ENCODE measurements at regions not wholly inside any gene's neighbourhood (a gene's known extent, or its start where the extent isn't known, plus 50 kb on each side); places are given as distances from the start of the nearest gene placed in this dataset.

GRCh38 chr10:130388746-130389145 lies 252.6 kb downstream of the GLRX3 start:
- 40% methylated on average over 1 of the region's 6 CpGs for WGBS (ENCODE audit: insufficient coverage)

GRCh38 chr10:130389906-130390305 lies 253.7 kb downstream of the GLRX3 start:
- Histone ChIP-seq H3K4me1 (ENCODE audit: control extremely low read depth in 1 of 4, control insufficient read depth in 4 of 4, insufficient read depth in 4 of 4, low read length in 3 of 4) (no peaks in the 10 kb centered on the region), H3K27me3 (replicated peaks in 2 of 5; ENCODE audit: control insufficient read depth in 4 of 5, insufficient read depth in 5 of 5, low read length in 4 of 5) (no peaks in the 10 kb centered on the region), H3K4me3 (ENCODE audit: control insufficient read depth in 1 of 7, extremely low read depth in 1 of 7, insufficient read depth in 4 of 7, low read depth in 2 of 7, low read length in 6 of 7) (no peak overlapping the region), H3K9me3 (ENCODE audit: control extremely low read depth in 1 of 5, control insufficient read depth in 4 of 5, insufficient read depth in 2 of 5, low read depth in 1 of 5, low read length in 4 of 5) (peaks cover 0 to 11% (median 8%) of the 10 kb centered on the region in 5 experiments), H3K27ac (ENCODE audit: insufficient read depth in 1 of 2, low read depth in 1 of 2, low read length in 2 of 2, poor library complexity in 1 of 2, severe bottlenecking in 2 of 2) (no peak overlapping the region), H3K36me3 (ENCODE audit: control insufficient read depth in 4 of 4, insufficient read depth in 4 of 4, low read length in 3 of 4) (no peaks in the 10 kb centered on the region)
- 95% methylated on average over 5 of the region's 5 CpGs for WGBS (ENCODE audit: insufficient coverage)
- ChIA-PET POLR2A (no interaction called here), CTCF (no interaction called here)
- DNase-seq = no peak

More at GRCh38 chr10:130388746-130389145, 252.6 kb downstream of the GLRX3 start:
- H3K4me1 ChIP-seq (ENCODE audit: control extremely low read depth in 1 of 4, control insufficient read depth in 4 of 4, insufficient read depth in 4 of 4, low read length in 3 of 4) = no peaks in the 10 kb centered on the region
- DNase-seq = no peak
- no peak overlapping the region for H3K4me3 ChIP-seq (ENCODE audit: control insufficient read depth in 1 of 7, extremely low read depth in 1 of 7, insufficient read depth in 4 of 7, low read depth in 2 of 7, low read length in 6 of 7)
- H3K36me3 ChIP-seq (ENCODE audit: control insufficient read depth in 4 of 4, insufficient read depth in 4 of 4, low read length in 3 of 4) = no peaks in the 10 kb centered on the region
- H3K27me3 ChIP-seq (replicated peaks in 2 of 5; ENCODE audit: control insufficient read depth in 4 of 5, insufficient read depth in 5 of 5, low read length in 4 of 5) = no peaks in the 10 kb centered on the region
- CTCF ChIA-PET = no interaction called here
- no peak overlapping the region for H3K27ac ChIP-seq (ENCODE audit: insufficient read depth in 1 of 2, low read depth in 1 of 2, low read length in 2 of 2, poor library complexity in 1 of 2, severe bottlenecking in 2 of 2)
- POLR2A ChIA-PET = no interaction called here
- peaks cover 0 to 6% (median 3%) of the 10 kb centered on the region in 5 experiments for H3K9me3 ChIP-seq (ENCODE audit: control extremely low read depth in 1 of 5, control insufficient read depth in 4 of 5, insufficient read depth in 2 of 5, low read depth in 1 of 5, low read length in 4 of 5)

GRCh38 chr10:130392031-130392430 lies 255.8 kb downstream of the GLRX3 start:
- Histone ChIP-seq H3K4me3 (ENCODE audit: control insufficient read depth in 1 of 7, extremely low read depth in 1 of 7, insufficient read depth in 4 of 7, low read depth in 2 of 7, low read length in 6 of 7) (no peak overlapping the region), H3K36me3 (ENCODE audit: control insufficient read depth in 4 of 4, insufficient read depth in 4 of 4, low read length in 3 of 4) (no peaks in the 10 kb centered on the region), H3K4me1 (ENCODE audit: control extremely low read depth in 1 of 4, control insufficient read depth in 4 of 4, insufficient read depth in 4 of 4, low read length in 3 of 4) (no peaks in the 10 kb centered on the region), H3K27me3 (replicated peaks in 2 of 5; ENCODE audit: control insufficient read depth in 4 of 5, insufficient read depth in 5 of 5, low read length in 4 of 5) (no peaks in the 10 kb centered on the region), H3K9me3 (ENCODE audit: control extremely low read depth in 1 of 5, control insufficient read depth in 4 of 5, insufficient read depth in 2 of 5, low read depth in 1 of 5, low read length in 4 of 5) (peaks cover 0 to 27% (median 13%) of the 10 kb centered on the region in 5 experiments), H3K27ac (ENCODE audit: insufficient read depth in 1 of 2, low read depth in 1 of 2, low read length in 2 of 2, poor library complexity in 1 of 2, severe bottlenecking in 2 of 2) (no peak overlapping the region)
- ChIA-PET POLR2A (no interaction called here), CTCF (no interaction called here)
- WGBS (ENCODE audit: insufficient coverage) = 85% methylated on average over 10 of the region's 10 CpGs
- DNase-seq = no peak

GRCh38 chr10:130393342-130393741 lies 257.2 kb downstream of the GLRX3 start:
- ChIA-PET CTCF (no interaction called here), POLR2A (no interaction called here)
- Histone ChIP-seq H3K27ac (ENCODE audit: insufficient read depth in 1 of 2, low read depth in 1 of 2, low read length in 2 of 2, poor library complexity in 1 of 2, severe bottlenecking in 2 of 2) (no peak overlapping the region), H3K4me1 (ENCODE audit: control extremely low read depth in 1 of 4, control insufficient read depth in 4 of 4, insufficient read depth in 4 of 4, low read length in 3 of 4) (no peaks in the 10 kb centered on the region), H3K9me3 (ENCODE audit: control extremely low read depth in 1 of 5, control insufficient read depth in 4 of 5, insufficient read depth in 2 of 5, low read depth in 1 of 5, low read length in 4 of 5) (peaks cover 0 to 24% (median 13%) of the 10 kb centered on the region in 5 experiments), H3K4me3 (ENCODE audit: control insufficient read depth in 1 of 7, extremely low read depth in 1 of 7, insufficient read depth in 4 of 7, low read depth in 2 of 7, low read length in 6 of 7) (no peak overlapping the region), H3K27me3 (replicated peaks in 2 of 5; ENCODE audit: control insufficient read depth in 4 of 5, insufficient read depth in 5 of 5, low read length in 4 of 5) (no peaks in the 10 kb centered on the region), H3K36me3 (ENCODE audit: control insufficient read depth in 4 of 4, insufficient read depth in 4 of 4, low read length in 3 of 4) (no peaks in the 10 kb centered on the region)
- WGBS (ENCODE audit: insufficient coverage) = 98% methylated on average over 4 of the region's 4 CpGs
- DNase-seq = no peak

GRCh38 chr10:130394832-130395231 lies 258.6 kb downstream of the GLRX3 start:
- H3K27me3 ChIP-seq (replicated peaks in 2 of 5; ENCODE audit: control insufficient read depth in 4 of 5, insufficient read depth in 5 of 5, low read length in 4 of 5) = no peaks in the 10 kb centered on the region
- DNase-seq = no peak
- no peak overlapping the region for H3K27ac ChIP-seq (ENCODE audit: insufficient read depth in 1 of 2, low read depth in 1 of 2, low read length in 2 of 2, poor library complexity in 1 of 2, severe bottlenecking in 2 of 2)
- POLR2A ChIA-PET = no interaction called here
- H3K9me3 ChIP-seq (ENCODE audit: control extremely low read depth in 1 of 5, control insufficient read depth in 4 of 5, insufficient read depth in 2 of 5, low read depth in 1 of 5, low read length in 4 of 5) = peaks cover 0 to 24% (median 13%) of the 10 kb centered on the region in 5 experiments
- no peak overlapping the region for H3K4me3 ChIP-seq (ENCODE audit: control insufficient read depth in 1 of 7, extremely low read depth in 1 of 7, insufficient read depth in 4 of 7, low read depth in 2 of 7, low read length in 6 of 7)
- H3K36me3 ChIP-seq (ENCODE audit: control insufficient read depth in 4 of 4, insufficient read depth in 4 of 4, low read length in 3 of 4) = no peaks in the 10 kb centered on the region
- CTCF ChIA-PET = no interaction called here
- 87% methylated on average over 7 of the region's 7 CpGs for WGBS (ENCODE audit: insufficient coverage)
- H3K4me1 ChIP-seq (ENCODE audit: control extremely low read depth in 1 of 4, control insufficient read depth in 4 of 4, insufficient read depth in 4 of 4, low read length in 3 of 4) = no peaks in the 10 kb centered on the region

GRCh38 chr10:130395248-130395936 lies 259.2 kb downstream of the GLRX3 start:
- H3K4me3 ChIP-seq (ENCODE audit: control insufficient read depth in 1 of 7, extremely low read depth in 1 of 7, insufficient read depth in 4 of 7, low read depth in 2 of 7, low read length in 6 of 7) = no peak overlapping the region
- POLR2A ChIA-PET = no interaction called here
- no peaks in the 10 kb centered on the region for H3K36me3 ChIP-seq (ENCODE audit: control insufficient read depth in 4 of 4, insufficient read depth in 4 of 4, low read length in 3 of 4)
- H3K27me3 ChIP-seq (replicated peaks in 2 of 5; ENCODE audit: control insufficient read depth in 4 of 5, insufficient read depth in 5 of 5, low read length in 4 of 5) = no peaks in the 10 kb centered on the region
- H3K27ac ChIP-seq (ENCODE audit: insufficient read depth in 1 of 2, low read depth in 1 of 2, low read length in 2 of 2, poor library complexity in 1 of 2, severe bottlenecking in 2 of 2) = no peak overlapping the region
- no peak for DNase-seq
- CTCF ChIA-PET = no interaction called here
- H3K9me3 ChIP-seq (ENCODE audit: control extremely low read depth in 1 of 5, control insufficient read depth in 4 of 5, insufficient read depth in 2 of 5, low read depth in 1 of 5, low read length in 4 of 5) = peaks cover 0 to 24% (median 13%) of the 10 kb centered on the region in 5 experiments
- no peaks in the 10 kb centered on the region for H3K4me1 ChIP-seq (ENCODE audit: control extremely low read depth in 1 of 4, control insufficient read depth in 4 of 4, insufficient read depth in 4 of 4, low read length in 3 of 4)
- WGBS (ENCODE audit: insufficient coverage) = 46% methylated on average over 3 of the region's 7 CpGs

- no peaks in the 10 kb centered on the region for H3K4me1 ChIP-seq (ENCODE audit: control extremely low read depth in 1 of 4, control insufficient read depth in 4 of 4, insufficient read depth in 4 of 4, low read length in 3 of 4)
- CTCF ChIA-PET = no interaction called here
- no peak overlapping the region for H3K4me3 ChIP-seq (ENCODE audit: control insufficient read depth in 1 of 7, extremely low read depth in 1 of 7, insufficient read depth in 4 of 7, low read depth in 2 of 7, low read length in 6 of 7)
- POLR2A ChIA-PET = no interaction called here
- H3K9me3 ChIP-seq (ENCODE audit: control extremely low read depth in 1 of 5, control insufficient read depth in 4 of 5, insufficient read depth in 2 of 5, low read depth in 1 of 5, low read length in 4 of 5) = peaks cover 0 to 24% (median 13%) of the 10 kb centered on the region in 5 experiments
- no peaks in the 10 kb centered on the region for H3K36me3 ChIP-seq (ENCODE audit: control insufficient read depth in 4 of 4, insufficient read depth in 4 of 4, low read length in 3 of 4)
- WGBS (ENCODE audit: insufficient coverage) = 100% methylated on average over 4 of the region's 5 CpGs
- no peak overlapping the region for H3K27ac ChIP-seq (ENCODE audit: insufficient read depth in 1 of 2, low read depth in 1 of 2, low read length in 2 of 2, poor library complexity in 1 of 2, severe bottlenecking in 2 of 2)
- H3K27me3 ChIP-seq (replicated peaks in 2 of 5; ENCODE audit: control insufficient read depth in 4 of 5, insufficient read depth in 5 of 5, low read length in 4 of 5) = no peaks in the 10 kb centered on the region
- DNase-seq = no peak
These were observed 259.9 kb downstream of the GLRX3 start for GRCh38 chr10:130396044-130396443.
